Heart left ventricle (tissue), 16 donors: ENCODE measurements at regions not wholly inside any gene's neighbourhood (a gene's known extent, or its start where the extent isn't known, plus 50 kb on each side); places are given as distances from the start of the nearest gene placed in this dataset.

ENCODE experiments used
- ATAC-seq, 4 donors: fragments of 200-7000 bp; cut with Tn5 transposase; one replicate each; pipeline ENCODE4 v1.9.1; 2020 to 2022; ENCODE audit warnings: moderate library complexity in 4 of 4, mild to moderate bottlenecking in 3 of 4, moderate number of reproducible peaks in 1 of 4
- DNase-seq, 5 donors: peaks; one replicate each; pipeline ENCODE4 v3.0.0-alpha.2; 2020
- H3K27ac ChIP-seq, 12 donors: fragments of 200-600 bp; sonication (generic) in 4 of 12; one replicate each; pipeline versions ENCODE4 v1.5.0 to v1.8.0; 2016 to 2022; ENCODE audit warnings: mild to moderate bottlenecking in 2 of 12
- H3K27me3 ChIP-seq, 9 donors: fragments of 200-600 bp; sonication (generic) in 2 of 9; one replicate each; pipeline versions ENCODE4 v1.5.1 to v1.8.0; 2016 to 2022; ENCODE audit warnings: mild to moderate bottlenecking in 3 of 9
- H3K36me3 ChIP-seq, 9 donors: fragments of 200-600 bp; sonication (generic) in 2 of 9; one replicate each; pipeline versions ENCODE4 v1.5.0 to v1.8.0; 2018 to 2022; ENCODE audit warnings: mild to moderate bottlenecking in 2 of 9
- H3K4me1 ChIP-seq, 12 donors: fragments of 200-600 bp; sonication (generic) in 4 of 12; one replicate each; pipeline versions ENCODE4 v1.5.0 to v1.8.0; 2016 to 2022; ENCODE audit warnings: mild to moderate bottlenecking in 3 of 12
- H3K4me3 ChIP-seq, 12 donors: fragments of 200-600 bp; sonication (generic) in 4 of 12; one replicate each; pipeline versions ENCODE4 v1.5.0 to v1.8.0; 2017 to 2022; ENCODE audit warnings: mild to moderate bottlenecking in 9 of 12, moderate library complexity in 4 of 12
- H3K9me3 ChIP-seq, 12 donors: fragments of 200-600 bp; sonication (generic) in 4 of 12; one replicate each; pipeline versions ENCODE4 v1.5.0 to v1.8.0; 2016 to 2022; ENCODE audit warnings: mild to moderate bottlenecking in 1 of 12
- POLR2A ChIP-seq, 2 donors: fragments of 450-650 bp; IDR thresholded peaks; one replicate each; pipeline ENCODE4 v1.6.1; 2017; ENCODE audit warnings: antibody characterized with exemption in 2 of 2, mild to moderate bottlenecking in 2 of 2, moderate library complexity in 2 of 2
- WGBS, 4 donors: extraction: QIAGEN DNeasy Blood & Tissue Kit in 2 of 4; methylation state at CpG; one replicate each; pipeline versions ENCODE4 v1.1.5 to v1.1.7; 2013 to 2018; 5-methylcytosine and 5-hydroxymethylcytosine counted together
- intact Hi-C, 10 donors: fragments of 100-400 bp; cut with DNase I; formaldehyde crosslinking; loops; one replicate each; pipeline versions ENCODE4 v1.11.1 to v1.14.2; 2022
- TF ChIP-seq, protein P1 (sequence below), 12 donors: fragments of 200-600 bp; sonication (generic) in 4 of 12; IDR thresholded peaks; one replicate each; pipeline versions ENCODE4 v1.5.0 to v1.8.0; 2018 to 2022; ENCODE audit warnings: antibody characterized with exemption in 12 of 12, mild to moderate bottlenecking in 5 of 12
- donor health status: ischemic (EF 13 %, LVEDD 7.1; RV severe dilation, severe dysfunction).
- donor health status: healthy with polysubstance abuse.
- donor health status: DM: no; HTN: yes; CAD: no.
- donor health status: DM: no; HTN: no; CAD: no.
- donor health status: ischemic (EF 25% LVEDD 6.9; RV normal size, moderate dysfunction).
- donor health status: ischemic (EF 25% LVEDD 5.7; RV mildly dilated, moderate dysfunction).
- donor health status: healthy.
- donor health status: DM: yes; HTN: yes; CAD: no.
- donor health status: ischemic (EF 35%, LVEDD 5.7; RV mildly dilated, moderate dysfunction).
- donor health status: nonischemic (EF 11% LVEDD 7.7; RV severe dilation, severe dysfunction).
- donor health status: DM: yes; HTN: yes; CAD: no.
- donor health status: PGD.
- donor health status: ischemic (EF 29% LVEDD 5.4; RV normal size, mild dysfunction).
- donor health status: nonischemic (EF 23%, LVEDD 6.1; RV moderate dilation, normal function).

DNA sequence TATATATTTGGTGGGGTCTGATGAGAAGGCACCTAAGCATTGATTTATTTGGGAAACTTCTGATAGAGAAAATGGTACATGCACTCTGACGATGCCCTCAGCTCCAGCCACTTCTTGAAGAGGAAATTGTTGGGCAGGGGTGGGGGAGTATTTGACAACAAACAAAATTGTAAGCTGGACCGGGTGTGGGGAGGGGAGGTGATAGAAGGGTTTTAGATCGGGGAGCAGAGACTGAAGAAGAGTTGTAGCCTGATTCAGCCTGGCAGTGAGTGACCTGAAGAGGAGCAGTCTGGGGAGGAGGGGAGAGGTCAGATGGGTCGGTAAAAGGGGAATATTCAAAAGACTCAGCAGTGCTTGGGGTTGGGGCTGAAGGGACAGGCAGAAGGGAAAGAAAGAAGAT lies 2284.7 kb downstream of the TP53TG3F start:
- Histone ChIP-seq H3K4me1 (no peaks in the 10 kb centered on the region), H3K36me3 (no peaks in the 10 kb centered on the region), H3K9me3 (peaks cover 0 to 6% (median 0%) of the 10 kb centered on the region in 12 donors), H3K4me3 (no peak overlapping the region), H3K27ac (no peak overlapping the region), H3K27me3 (no peaks in the 10 kb centered on the region)
- intact Hi-C loops: no loop called here
- no peak for TF ChIP-seq POLR2A (IDR thresholded peaks at IDR 0.05)
- TF ChIP-seq, protein P1, sequence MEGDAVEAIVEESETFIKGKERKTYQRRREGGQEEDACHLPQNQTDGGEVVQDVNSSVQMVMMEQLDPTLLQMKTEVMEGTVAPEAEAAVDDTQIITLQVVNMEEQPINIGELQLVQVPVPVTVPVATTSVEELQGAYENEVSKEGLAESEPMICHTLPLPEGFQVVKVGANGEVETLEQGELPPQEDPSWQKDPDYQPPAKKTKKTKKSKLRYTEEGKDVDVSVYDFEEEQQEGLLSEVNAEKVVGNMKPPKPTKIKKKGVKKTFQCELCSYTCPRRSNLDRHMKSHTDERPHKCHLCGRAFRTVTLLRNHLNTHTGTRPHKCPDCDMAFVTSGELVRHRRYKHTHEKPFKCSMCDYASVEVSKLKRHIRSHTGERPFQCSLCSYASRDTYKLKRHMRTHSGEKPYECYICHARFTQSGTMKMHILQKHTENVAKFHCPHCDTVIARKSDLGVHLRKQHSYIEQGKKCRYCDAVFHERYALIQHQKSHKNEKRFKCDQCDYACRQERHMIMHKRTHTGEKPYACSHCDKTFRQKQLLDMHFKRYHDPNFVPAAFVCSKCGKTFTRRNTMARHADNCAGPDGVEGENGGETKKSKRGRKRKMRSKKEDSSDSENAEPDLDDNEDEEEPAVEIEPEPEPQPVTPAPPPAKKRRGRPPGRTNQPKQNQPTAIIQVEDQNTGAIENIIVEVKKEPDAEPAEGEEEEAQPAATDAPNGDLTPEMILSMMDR (IDR thresholded peaks at IDR 0.05): no peak
- 53 to 59% (median 55%) methylated on average over 4 of the region's 4 CpGs for WGBS, 4 donors
- ATAC-seq (no peak), DNase-seq (no peak)

DNA sequence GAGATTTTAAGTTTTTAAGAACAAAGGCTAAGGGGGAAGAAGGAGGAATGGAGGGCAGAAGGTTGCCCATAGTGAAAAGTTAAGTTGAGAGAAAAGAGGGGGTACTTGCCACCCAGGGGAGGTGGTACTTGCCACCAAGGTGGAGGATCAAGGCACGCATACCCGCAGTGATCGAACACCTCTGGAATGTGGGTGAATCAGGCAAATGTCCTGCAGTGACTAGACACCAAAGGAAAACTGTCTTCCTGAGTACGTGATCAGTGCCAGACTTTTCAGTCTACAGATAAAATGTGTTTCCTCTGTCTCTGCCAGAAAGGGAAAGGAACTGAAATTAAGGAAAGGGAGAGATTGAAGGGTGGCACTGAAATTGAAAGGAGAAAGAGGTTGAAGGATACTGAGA lies 2285.3 kb downstream of the TP53TG3F start:
- H3K4me1 ChIP-seq: no peaks in the 10 kb centered on the region
- intact Hi-C loops: no loop called here
- H3K9me3 ChIP-seq: peaks cover 0 to 6% (median 0%) of the 10 kb centered on the region in 12 donors
- H3K4me3 ChIP-seq: no peak overlapping the region
- no peaks in the 10 kb centered on the region for H3K36me3 ChIP-seq
- no peak for TF ChIP-seq POLR2A (IDR thresholded peaks at IDR 0.05)
- TF ChIP-seq, protein P1 (IDR thresholded peaks at IDR 0.05): no peak
- H3K27me3 ChIP-seq: no peaks in the 10 kb centered on the region
- 57 to 70% (median 63%) methylated on average over 4 of the region's 4 CpGs for WGBS, 4 donors
- no peak overlapping the region for H3K27ac ChIP-seq
- DNase-seq (no peak), ATAC-seq (no peak)

DNA sequence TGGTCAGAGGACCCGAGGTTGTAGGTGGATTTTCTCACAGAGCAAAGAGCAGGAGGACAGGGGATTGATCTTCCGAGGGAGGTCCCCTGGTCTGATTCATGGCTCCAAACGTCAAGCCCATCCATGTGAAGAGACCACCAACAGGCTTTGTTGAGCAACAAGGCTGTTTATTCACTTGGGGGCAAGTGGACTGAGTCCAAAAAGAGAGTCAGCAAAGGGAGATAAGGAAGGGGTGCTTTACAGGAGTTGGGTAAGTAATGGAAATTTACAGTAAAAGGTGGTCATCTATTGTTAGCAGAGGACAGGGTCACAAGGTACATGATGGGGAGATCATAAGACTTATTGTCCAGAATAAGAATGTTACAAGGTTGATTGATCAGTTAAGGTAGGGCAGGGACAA lies 2285.8 kb downstream of the TP53TG3F start:
- no peak for TF ChIP-seq POLR2A (IDR thresholded peaks at IDR 0.05)
- Histone ChIP-seq H3K27ac (no peak overlapping the region), H3K4me1 (no peaks in the 10 kb centered on the region), H3K27me3 (no peaks in the 10 kb centered on the region), H3K36me3 (no peaks in the 10 kb centered on the region), H3K9me3 (peaks cover 0 to 6% (median 0%) of the 10 kb centered on the region in 12 donors), H3K4me3 (no peak overlapping the region)
- DNase-seq: no peak
- WGBS, 4 donors: 37 to 42% (median 38%) methylated on average over 3 of the region's 3 CpGs
- no peak for ATAC-seq
- intact Hi-C loops: no loop called here

DNA sequence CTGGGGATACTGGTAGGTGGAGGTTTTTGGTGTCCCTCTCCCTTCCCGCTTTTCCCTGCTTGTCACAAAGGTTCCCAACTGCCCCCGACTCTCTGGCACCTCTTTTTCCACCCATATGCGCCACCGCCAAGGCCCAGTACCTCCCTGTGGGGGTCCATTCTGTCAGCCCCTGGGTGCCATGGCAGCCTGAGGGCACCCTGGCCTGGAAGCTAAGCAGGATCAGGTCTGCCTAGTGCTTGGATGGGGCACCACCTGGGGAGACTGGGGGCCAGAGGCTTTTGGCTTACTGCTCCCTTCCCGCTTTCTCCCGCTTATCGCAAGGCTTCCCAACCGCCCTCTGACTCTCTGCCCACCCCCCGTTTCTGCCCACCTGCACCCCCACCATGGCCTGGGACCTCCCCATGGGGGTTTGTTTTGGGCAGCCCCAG lies 2286.4 kb downstream of the TP53TG3F start:
- Histone ChIP-seq H3K4me3 (no peak overlapping the region), H3K27ac (no peak overlapping the region), H3K27me3 (no peaks in the 10 kb centered on the region), H3K4me1 (no peaks in the 10 kb centered on the region), H3K9me3 (peaks cover 0 to 6% (median 0%) of the 10 kb centered on the region in 12 donors), H3K36me3 (no peaks in the 10 kb centered on the region)
- ATAC-seq: no peak
- intact Hi-C loops: no loop called here
- DNase-seq: no peak
- 88 to 95% (median 89%) methylated on average over 8 to 9 of the region's 9 CpGs for WGBS, 4 donors
- TF ChIP-seq, protein P1 (IDR thresholded peaks at IDR 0.05): no peak
- TF ChIP-seq POLR2A (IDR thresholded peaks at IDR 0.05): no peak

DNA sequence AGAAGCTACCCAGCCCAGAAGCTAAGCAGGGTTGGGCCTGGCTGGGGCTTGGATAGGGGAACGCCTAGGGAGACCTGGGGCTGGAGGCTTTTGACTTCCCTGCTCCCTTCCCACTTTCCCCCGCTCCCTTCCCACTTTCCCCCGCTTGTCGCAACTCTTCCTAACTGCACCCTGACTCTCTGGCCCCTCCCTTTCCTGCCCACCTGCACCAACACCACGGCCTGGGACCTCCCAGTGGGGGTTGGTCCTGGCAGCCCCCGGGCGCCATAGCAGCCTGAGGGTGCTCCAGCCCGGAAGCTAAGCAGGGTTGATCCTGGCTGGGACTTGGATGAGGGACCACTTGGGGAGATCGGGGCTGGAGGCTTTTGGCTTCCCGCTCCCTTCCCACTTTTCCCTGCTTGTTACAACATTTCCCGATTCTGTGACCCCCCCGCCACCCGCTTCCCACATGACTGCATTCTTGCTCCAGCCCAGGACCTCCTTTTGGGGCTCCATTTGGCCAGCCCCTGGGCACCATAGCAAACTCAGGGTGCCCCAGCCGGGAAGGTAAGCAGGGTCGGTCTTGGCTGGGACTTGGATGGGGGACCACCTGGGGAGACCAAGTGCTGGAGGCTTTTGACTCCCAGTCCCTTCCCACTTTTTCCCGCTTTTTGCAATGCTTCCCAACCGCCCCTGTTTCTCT lies 2287.0 kb downstream of the TP53TG3F start:
- no peak overlapping the region for H3K4me3 ChIP-seq
- H3K27me3 ChIP-seq: no peaks in the 10 kb centered on the region
- peaks cover 0 to 6% (median 0%) of the 10 kb centered on the region in 12 donors for H3K9me3 ChIP-seq
- ATAC-seq (no peak), DNase-seq (no peak)
- no peaks in the 10 kb centered on the region for H3K36me3 ChIP-seq
- intact Hi-C loops: no loop called here
- TF ChIP-seq, protein P1 (IDR thresholded peaks at IDR 0.05): no peak
- TF ChIP-seq POLR2A (IDR thresholded peaks at IDR 0.05): no peak
- H3K27ac ChIP-seq: no peak overlapping the region
- 88 to 90% (median 89%) methylated on average over 17 of the region's 17 CpGs for WGBS, 4 donors
- no peaks in the 10 kb centered on the region for H3K4me1 ChIP-seq
